ENCODE measurements at regions not wholly inside any gene's neighbourhood (a gene's known extent, or its start where the extent isn't known, plus 50 kb on each side); places are given as distances from the start of the nearest gene placed in this dataset.
"Not testable (repeated sequence)": the region's sequence is repeated elsewhere in the genome, so short reads cannot be mapped to it uniquely, and the experiment has no call there.

DNA sequence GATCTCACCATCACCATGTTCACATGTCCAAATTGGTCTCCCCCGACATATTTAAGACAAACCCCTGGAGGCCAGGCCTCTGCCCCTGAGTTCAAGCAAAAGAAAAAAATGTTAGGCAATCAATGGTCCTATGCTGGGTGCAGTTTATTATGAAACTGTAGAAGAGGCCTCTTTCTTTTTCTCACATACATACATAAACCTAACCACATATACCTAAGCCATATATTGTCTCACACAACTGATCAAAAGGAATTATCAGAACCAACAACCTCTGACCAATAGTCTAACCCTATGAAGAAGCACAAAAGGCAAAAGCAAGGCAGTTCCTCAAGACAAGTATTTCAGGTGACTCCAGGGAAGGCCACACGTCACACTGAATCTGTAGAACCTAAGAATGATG, 49.9 kb downstream of the ILRUN start:
- DNase-seq (ENCODE audit: low read depth): no peak

DNA sequence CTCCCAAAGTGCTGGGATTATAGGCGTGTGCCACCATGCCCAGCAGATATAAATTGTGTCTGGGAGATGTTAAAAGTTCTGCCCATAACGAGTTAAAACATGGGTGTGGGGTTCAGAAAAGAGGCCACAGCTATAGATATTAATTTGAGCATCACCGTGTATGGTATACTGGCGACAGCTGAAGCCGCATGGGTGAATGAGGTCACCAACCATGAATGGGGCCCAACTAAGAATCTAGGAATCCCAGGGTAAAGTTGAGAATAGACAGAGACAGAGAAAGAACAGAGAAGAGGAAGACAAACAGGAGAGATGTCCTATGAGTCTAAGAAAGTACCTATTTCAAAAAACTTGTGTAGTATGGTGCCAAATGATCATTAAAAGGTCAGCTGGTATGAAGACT, 50.9 kb downstream of the ILRUN start:
- DNase-seq (ENCODE audit: low read depth): no peak

DNA sequence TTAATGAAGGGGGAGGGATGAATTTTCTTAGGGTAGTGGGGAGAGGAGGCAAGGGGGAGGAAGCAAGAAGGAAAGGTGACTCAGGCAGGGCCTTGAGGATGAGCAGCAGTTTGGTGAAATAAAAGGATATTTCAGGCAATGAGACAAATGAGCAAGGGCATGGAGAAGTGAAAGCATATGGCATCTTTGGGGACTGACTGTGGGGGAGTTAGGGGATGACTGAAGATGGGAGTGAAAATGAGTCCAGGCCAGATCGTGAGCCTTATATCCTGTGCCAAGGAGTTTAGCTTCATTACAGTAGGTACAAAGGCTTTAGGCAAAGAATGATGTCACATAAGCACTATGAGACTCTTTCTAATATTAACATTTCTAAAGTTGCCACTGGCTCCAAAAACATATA, 51.9 kb downstream of the ILRUN start:
- no peak for DNase-seq (ENCODE audit: low read depth)

DNA sequence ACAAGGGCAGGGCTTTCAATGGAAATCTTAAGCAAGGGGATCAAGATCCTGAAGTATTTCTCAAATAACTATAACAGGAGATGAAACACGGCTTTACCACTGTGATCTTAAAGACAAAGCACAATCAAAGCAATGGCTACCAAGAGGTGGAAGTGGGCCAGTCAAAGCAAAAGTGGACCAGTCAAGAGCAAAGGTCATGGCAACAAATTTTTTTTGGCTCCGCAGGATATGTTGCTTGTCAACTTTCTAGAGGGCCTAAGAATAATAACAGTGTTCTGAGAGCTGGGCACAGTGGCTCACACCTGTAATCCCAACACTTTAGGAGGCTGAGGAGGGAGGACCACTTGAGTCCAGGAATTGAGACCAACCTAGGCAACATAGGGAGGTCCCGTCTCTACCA, 54.1 kb downstream of the ILRUN start:
- DNase-seq (ENCODE audit: low read depth): no peak

DNA sequence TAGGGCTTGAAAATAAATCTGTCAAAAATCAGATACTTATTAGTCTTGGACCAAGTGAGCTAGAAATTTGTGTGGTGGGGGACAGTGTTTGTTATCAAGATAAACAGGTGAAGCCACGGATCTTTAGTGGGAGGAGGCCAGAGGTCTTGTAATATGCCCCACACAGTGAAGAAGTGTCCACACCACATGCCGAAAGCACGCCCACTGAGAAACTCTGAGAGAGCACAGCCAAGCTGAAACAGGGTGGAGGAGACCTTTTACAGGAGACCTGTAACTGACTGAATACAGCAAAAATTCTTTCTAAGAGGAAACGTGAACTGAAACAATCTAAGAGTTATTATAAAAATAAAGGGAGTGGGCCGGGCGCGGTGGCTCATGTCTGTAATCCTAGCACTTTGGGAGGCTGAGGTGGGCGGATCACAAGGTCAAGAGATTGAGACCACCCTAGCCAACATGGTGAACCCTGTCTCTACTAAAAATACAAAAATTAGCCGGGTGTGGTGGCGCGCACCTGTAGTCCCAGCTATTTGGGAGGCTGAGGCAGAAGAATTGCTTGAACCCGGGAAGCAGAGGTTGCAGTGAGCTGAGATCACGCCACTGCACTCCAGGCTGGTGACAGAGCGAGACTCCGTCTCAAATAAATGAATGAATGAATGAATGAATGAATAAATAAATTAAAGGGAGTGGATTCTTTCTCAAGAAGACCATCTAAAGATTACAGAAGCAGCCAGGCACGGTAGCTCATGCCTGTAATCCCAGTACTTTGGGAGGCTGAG, 56.3 kb downstream of the ILRUN start:
- not testable (repeated sequence) for DNase-seq (ENCODE audit: low read depth)

DNA sequence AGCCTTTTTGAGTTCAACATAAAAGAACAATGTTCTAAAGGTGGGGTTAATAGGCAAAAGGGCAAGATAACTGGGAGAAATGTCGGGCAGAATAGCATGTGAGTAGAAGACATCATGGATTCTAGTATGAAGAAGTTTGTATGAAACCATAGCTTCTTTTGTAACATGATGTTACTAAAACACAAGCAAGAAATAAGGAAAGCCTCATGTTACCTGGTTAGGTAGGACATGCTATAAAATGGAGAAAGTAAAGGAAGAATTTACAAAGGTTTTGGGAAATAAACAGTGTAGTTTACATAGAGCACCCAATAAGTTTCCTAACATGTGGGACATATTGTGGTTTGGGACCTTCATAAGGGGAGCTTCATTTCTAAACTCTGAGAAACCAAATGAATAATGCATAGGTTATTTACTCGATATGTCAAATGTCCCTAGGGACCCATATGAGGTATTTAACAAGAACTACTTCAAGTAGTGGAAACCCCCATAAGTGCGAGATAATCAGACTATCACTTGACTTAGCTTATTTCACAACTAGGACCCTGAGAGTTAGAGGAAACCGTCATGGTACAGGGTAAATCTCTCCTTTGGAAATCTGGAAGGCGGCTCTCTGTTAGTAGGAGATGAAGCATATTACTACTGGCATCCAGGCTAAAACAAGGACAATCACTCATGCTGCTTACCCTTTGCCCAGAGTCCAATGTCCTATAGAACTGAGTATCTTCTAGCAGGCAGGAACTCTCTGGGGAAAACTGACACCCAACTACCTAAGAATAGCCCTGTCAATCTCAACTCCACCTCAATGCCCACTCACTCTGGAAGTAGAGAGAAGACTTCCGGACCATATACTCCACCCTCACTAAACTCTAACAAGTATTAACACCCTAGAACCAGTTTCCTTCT, 57.5 kb downstream of the ILRUN start:
- no peak for DNase-seq (ENCODE audit: low read depth)

DNA sequence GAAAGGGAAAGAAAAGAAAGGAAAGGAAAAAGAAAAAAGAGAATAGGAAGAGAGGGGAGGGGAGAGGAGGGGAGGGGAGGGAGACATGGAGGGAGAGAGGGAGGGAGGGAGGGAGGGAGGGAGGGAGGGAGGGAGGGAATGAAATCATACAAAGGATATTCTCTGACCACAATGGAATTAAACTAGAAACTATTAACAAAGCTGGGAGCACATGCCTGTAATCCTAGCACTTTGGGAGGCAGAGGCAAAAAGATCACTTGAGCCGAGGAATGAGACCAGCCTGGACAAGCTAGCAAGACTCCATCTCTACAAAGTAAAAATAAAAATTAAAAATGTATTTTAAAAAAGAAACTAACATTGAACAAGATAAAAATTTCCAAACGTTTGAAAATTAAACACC, 62.8 kb downstream of the ILRUN start:
- peak; percentile 43 for DNase-seq (ENCODE audit: low read depth)

DNA sequence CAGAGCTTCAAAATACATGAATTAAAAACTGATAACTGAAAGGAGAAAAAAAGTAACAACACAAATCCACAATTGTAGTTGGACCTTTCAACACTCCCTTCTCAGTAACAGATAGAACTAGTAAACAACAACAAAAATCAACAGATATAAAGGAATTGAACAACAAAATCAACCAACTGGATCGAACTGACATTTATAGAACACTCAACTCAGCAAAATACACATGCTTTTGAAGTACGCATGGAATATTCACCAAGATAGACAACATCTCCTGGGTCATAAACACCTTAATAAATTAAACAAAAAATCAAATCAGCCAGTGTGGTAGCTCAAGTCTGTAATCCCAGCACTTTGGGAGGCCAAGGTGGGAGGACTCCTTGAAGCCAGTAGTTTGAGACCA, 63.3 kb downstream of the ILRUN start:
- no peak for DNase-seq (ENCODE audit: low read depth)

DNA sequence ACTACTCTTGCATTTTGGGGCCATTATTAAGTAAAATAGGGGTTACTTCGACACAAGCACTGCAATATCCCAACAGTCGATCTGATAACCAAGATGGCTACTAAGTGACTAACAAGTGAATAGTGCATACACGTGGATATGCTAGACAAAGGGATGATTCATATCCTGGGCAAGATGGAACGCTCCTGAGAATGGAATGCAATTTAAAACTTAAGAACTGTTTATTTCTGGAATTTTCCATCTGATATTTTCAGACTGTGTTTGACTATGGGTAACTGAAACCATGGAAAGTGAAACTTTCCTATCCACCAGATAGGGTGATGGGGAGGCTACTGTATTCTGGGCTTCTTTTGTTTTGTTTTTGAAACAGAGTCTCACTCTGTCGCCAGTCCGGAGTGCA, 66.5 kb downstream of the ILRUN start:
- DNase-seq (ENCODE audit: low read depth): peak; percentile 98

DNA sequence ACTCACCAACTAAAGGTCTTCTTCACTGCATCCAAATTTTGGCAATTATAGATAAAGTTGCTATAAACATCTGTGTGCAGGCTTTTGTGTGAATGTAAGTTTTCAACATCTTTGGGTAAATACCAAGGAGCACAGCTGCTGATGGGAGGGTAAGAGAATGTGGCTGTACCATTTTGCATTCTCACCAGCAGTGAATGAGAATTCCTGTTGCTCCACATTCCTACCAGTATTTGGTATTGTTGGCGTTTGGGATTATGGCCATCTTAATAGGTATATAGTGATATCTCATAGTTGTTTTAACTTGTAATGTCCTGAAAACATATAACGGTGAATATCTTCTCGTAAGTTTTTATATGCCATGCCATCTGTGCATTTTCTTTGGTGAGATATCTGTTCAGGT, 69.3 kb downstream of the ILRUN start:
- no peak for DNase-seq (ENCODE audit: low read depth)

DNA sequence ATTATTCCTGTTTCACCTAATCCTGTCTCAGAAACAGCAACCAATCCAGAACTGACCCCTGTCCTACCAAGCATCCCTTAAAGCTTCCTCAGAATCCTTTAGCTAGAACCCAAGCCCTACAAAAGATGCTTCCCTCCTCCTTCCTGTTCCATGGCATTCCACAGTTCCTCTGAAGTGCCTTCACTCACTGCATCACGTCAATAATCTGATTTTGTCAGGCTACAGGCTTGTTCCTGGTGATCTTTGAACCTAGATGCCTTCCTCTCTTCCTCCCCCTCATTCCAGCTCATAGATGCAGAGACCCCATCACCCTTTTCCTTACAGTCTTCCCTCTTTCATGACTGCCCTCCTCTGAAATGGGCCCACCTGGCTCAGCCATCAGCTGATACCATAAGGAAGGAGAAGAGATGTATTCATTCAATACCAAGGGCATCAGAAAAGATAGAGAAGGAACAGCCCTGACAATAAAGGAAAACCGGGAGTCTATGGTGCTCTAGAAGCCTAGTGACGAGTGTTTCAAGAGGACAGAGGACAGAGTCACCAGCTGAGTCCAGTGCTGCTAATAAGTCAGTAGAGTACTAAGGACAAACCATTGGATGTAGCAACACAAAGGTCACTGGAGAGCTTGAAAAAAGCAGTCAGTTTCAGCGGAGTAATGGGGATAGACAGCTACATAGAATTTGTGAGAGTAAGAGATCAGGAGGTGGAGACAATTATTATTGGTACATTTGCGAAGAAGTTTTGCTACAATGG, 62.5 kb upstream of the SPDEF start:
- DNase-seq (ENCODE audit: low read depth): no peak

DNA sequence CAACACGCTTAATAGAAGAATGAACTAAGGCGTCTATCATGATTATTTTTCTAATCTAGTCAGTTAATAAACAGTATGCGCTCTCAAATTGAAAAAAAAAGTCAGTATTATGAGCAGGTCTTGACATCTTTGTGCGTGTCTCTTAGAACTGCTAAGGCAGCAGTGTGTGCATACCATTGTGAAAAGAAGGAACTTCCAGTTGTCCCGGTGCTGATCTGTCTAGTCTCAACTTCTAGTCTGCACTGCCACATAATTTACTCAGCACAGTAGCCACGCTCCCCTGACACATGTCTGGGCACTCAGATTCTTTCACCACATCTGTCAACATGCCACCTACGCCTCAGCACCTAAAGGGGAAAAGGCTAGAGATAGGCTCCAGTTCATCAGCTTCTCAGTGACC, 61.1 kb upstream of the SPDEF start:
- DNase-seq (ENCODE audit: low read depth): no peak

DNA sequence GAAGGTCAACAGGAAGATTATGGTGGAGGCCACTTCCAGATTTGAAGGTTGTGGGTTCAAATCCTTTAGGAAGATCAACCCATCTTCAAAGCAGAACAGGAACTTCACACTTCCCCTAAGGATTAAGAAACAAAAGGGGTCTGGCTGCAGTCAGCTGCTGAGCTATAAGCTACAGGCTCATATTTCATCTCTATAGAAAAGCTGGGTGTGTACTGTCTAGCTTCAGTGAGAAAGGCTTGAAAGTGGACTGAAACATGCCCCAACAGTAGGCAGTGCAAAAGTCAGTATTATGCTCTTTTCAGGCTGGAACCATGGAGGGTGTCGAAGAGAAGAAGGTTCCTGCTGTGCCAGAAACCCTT, 60.1 kb upstream of the SPDEF start:
- DNase-seq (ENCODE audit: low read depth): no peak

DNA sequence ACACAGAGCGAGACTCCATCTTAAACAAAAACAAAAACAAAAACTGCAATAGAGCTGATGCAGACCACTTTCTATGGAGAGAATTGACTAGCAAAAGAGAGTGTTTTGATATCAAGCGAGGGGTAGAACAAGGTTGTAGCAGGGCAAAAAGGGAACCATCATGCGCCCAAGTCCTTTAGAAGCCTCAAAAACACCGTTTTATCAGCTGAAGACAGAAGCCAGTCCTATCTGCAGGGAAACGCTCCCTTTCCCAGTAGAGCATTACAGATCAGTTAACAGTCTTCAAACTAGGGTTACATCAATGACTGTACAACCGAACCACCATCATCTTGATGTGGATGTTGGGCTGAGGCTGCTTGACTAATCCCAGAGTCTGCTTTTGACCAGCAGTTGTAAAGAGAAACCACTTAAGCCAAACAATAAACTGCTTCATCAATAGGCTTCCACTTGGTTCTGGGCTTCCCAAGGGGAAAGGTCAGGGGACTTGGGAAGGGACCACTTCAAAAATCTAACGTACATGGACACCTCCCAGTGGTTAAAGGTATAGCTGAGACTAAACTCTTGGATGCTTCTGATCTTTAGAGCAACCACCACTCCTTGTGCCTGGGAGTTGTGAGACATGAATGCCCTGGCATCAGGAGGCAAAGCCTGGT, 59.6 kb upstream of the SPDEF start:
- no peak for DNase-seq (ENCODE audit: low read depth)

DNA sequence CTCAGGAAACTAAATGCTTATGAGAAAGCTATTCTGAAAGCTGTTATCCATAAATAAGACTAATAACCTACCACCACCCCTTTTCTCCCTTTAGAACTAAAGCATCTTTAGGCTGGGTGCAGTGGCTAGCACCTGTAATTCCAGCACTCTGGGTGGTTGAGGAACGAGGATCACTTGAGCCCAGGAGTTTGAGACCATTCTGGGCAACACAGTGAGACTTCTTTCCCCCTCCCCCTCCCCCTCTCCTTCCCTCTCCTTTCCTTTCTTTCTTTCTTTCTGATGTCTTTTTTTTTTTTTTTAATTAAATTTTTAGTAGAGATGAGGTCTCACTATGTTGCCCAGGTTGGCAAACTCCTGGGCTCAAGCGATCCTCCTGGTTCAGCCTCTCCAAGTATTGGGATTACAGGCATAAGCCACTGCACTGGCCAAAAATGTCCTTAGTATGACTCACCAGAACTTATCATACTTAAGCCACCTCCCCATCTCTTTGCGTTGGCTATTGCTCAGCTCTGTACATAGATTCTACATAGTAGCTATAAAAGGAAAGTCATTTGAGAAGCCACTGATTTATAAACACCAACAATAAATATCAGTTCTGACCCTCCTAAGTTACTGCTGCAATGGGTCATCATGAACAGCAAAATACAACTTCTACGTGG, 54.8 kb upstream of the SPDEF start:
- DNase-seq (ENCODE audit: low read depth): peak; percentile 92

DNA sequence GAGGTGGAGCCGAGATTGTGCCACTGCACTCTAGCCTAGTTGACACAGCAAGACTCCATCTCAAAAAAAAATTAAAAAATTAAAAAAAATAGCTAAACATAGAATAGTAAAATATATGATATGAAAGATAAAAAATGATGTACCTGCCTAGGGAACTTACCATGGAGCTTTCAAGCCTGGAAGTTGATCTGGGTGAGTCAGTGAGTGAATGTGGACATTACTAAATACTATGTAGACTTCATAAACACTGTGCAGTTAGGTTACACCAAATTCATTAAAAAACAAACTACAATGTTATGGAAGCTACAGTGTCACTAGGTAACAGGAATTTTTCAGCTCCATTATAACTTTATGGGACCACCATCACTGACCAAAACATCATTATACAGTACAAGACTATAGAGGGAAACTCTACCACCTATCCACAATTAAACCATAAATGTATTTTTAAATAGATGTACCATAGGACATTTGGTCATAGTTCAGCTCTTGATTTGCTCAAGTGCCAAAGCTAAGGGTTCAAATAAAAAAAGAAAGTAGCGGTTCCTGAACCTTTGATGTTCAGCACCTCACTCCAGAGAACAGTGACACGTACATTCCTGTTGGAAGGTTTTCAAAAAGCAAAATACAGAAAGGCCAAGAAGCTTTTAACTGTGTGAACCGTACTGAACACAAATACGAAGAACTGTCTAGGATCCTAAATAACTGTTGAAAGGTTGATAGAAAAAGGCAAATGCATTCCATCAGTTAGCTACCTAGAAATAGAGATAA, 52.4 kb upstream of the SPDEF start:
- DNase-seq (ENCODE audit: low read depth): no peak

DNA sequence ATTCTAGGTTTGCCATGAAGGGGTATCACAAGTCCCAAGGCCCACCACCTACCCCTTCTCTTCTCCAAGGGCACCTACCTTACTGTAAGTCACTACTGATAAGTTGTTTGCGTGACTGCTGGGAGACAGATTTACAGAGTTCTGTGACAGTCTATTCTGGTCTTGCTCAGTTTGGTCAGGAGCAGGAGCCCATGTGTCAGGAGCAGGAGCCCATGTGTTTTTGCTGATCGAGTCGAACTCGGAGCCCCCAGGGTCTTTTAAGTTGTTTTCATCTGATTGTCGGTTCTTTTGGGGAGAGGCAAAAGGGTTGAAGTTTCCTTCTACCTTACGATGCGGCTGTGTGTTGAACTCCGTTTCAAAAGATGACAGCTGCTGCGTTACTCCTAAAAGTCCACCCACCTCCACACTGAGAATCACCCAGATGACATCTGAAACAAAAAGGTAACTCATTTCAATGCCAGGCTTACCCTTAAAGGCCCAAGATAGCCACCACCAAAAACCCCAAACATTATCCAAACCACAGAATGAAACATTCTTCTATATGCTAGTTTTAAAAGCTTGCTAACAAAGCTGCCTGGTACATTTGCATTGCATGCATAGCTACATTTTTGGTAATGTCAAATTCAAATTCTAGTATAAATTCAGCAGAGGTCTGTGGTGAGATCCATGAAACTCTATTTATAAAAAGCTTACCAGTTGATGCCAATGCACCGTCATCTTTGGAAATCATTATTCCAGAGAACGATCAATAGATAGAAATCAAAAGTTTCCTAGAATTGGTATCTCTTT, 50.5 kb upstream of the SPDEF start:
- DNase-seq (ENCODE audit: low read depth): no peak
